HL-60/S4 (cell line): ENCODE measurements at regions not wholly inside any gene's neighbourhood (a gene's known extent, or its start where the extent isn't known, plus 50 kb on each side); places are given as distances from the start of the nearest gene placed in this dataset.
"Not testable (repeated sequence)": the region's sequence is repeated elsewhere in the genome, so short reads cannot be mapped to it uniquely, and the experiment has no call there.

ENCODE experiments used
- in situ Hi-C: fragments of 300-500 bp; cut with MboI; formaldehyde crosslinking; loops from 2 replicates; pipeline ENCODE4 v1.14.3; 2022; ENCODE audit warnings: low sequenced_read_pairs

DNA sequence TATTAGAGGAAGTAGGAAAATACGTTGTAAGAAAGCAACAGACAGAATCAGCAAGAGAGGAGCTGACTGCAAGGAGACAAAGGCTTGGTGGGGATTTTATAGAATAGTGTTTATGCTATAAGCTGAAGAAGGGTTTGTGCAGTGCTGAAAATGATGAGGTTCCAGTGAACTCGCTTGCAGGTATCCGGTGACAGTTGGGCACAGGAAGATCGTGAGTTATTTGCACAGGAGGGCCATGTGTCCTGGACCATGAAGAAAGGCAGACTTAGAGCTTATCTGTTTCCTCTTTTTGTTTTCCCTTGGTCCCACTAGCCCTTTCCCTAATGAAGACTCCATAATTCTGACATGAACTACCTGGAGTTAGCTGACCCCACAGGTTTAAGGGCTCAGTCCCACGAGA lies 61.4 kb downstream of the NXNL2 start:
- in situ Hi-C loops, result loop anchor here (10.0 kb wide), 2 partner anchors 408 to 678 kb away; no protein-coding TSS in a partner anchor

DNA sequence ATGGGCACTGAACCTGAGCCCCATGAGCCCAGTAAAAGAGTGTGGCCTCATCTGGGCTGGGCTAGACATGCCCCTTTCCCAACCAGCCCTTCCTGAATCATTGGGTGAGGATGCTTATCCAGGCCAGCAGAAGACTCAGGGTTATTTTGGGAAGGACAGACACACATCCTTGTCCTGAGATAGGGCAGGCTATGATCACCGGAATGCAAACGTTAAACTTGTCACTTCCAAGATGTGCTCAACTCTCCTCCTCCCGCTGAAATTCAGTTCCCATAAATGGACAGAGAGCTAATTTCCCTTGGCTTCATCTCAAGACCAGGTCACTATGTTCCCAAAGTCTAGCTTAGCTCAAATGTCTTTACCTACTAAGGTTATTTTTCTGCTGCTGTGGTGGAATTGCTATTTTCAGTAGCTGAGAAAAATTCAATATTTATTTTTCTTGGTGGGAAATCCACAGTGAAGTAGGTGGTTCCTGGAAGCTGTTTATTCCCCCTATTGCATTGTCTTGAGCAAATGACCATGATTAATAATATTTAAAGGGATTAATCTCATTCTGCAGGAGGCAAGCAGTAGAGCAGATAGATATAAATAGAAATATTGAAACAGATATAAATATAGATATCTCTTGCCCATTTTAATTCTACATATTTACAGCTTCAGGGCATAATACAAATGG lies 70.0 kb downstream of the NXNL2 start:
- in situ Hi-C loops, result no loop called here

DNA sequence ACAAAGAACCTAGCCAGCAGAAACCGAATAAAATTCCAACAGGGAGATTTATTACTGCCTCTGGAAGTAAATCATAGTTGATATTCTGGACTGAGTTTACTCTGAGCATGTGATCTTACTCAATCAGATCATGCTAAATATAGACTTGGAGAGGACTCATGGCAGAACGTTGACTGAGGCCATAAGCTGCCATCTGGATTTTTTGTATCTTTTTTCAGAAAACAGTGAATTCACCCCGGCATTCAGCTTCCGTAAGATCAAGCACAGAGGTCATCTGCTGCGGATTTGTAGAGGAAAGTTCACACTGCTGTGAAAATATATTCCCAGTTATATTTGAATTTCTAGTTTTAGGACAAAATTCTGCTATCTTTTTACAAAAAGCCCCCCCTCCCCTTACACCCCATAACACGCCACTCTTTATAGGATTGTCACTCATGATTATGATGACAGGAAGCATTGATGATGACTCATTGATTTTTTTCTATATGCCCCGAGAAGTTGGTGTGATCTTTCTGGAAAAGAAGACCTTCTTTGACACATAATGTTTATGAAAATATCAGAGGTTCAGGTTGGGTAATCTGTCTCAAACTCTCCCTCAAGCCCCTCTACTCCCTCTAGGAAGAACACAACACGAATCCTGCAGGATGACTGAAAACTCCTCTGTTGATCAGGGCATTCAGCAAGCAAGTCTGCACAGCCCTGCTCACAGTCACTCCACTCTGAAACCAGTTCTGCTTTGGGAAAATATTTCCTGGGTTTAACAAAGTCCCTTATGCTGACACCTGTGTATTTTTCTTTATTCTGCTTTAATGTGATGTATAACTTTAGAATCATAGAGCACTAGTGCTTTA lies 70.8 kb downstream of the NXNL2 start:
- in situ Hi-C loops, result no loop called here

DNA sequence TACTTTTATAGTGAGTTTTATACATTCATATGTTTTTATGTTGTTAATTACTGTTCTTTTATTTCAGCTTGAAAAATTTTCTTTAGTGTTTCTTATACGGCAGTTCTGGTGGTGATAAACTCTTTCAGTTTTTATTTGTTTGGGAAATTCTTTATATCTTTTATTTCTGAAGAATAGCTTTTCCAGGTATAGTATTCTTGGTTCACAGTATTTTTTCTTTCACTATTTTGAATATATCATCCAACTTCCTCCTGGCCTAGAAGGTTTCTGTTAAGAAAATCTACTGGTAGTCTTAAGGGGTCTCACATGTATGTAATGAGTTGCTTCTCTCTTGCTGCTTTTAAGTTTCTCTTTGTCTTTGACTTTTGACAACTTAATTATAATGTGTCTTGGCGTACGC lies 79.4 kb downstream of the NXNL2 start:
- in situ Hi-C loops, result no loop called here

DNA sequence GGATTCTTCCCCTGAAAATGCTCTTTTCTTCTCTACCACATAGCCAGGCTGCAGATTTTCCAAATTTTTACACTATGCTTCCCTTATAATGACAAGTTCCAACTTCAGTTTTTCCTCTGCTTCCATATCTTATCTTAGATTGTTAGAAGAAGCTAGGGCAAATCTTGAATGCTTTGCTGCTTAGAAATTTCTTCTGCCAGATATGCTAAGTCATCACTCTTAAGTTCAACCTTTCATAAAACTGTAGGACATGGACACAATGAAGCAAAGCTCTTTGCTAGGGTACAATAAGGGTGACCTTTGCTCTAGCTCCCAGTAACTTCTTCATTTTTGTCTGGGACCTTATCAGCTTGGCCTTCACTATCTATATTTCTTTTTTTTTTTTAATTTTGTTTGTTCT lies 88.7 kb downstream of the NXNL2 start:
- in situ Hi-C loops, result no loop called here

DNA sequence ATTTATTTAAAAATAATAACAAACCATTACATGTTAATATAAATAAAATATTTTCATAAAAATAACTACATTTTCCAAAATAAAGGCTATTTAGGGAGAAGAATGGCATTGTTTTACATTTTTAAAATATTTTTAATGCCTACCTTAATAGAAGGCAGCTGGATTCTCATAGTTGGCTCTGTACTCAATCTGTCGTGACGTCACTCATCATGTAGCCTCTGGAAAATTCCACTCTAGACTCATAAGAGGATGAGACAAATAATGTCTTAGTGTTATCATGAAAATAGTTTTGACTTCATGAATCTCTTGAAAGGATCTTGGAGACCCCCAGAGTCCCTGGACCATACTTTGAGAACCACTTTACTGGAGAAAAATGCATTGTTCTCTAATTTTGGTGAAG lies 93.1 kb downstream of the NXNL2 start:
- in situ Hi-C loops, result no loop called here

DNA sequence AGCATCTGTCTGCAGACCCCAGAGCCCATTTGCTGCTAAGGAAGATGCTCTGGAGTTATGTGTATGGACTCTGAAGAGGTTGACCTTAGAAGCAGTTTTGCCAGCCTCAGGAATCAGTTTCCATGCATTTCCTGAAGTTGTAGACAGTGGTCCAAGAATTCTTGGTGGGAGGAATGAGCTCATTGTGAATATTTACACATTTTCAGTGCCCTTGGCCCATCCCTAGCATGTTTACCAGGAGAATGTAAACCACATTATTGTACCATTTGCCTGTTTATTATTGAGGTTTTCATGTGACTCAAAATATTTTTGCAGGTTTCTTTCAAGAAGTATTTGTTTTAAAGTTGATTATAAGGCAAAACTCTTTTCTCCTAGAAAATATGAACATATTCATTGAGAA lies 93.8 kb downstream of the NXNL2 start:
- in situ Hi-C loops, result no loop called here

DNA sequence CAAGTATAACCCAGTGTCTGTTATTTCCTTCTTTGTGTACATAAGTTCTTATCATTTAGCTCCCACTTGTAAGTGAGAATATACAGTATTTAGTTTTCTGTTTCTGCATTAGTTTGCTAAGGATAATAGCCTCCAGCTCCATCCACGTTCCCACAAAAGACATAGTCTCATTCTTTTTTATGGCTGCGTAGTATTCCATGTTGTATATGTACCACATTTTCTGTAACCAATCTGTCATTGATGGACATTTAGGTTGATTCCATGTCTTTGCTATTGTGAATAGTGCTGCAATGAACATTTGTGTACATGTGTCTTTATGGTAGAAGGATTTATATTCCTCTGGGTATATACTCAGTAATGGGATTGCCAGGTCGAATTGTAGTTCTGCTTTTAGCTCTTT lies 95.6 kb downstream of the NXNL2 start:
- in situ Hi-C loops, result not testable (repeated sequence)

DNA sequence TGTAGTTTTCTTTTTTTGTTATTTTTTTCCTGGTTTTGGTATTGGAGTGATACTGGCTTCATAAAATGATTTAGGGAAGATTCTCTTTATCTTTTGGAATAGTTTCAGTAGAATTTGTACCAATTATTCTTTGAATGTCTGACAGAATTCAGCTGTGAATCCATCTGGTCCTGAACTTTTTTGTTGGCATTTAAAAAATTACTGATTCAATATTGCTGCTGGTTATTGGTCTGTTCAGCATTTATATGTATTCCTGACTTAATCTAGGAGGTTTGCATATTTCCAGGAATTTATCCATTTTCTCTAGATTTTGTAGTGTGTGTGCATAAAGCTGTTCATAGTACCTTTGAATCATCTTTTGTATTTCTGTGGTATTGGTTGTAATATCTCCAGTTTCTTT lies 100.2 kb downstream of the NXNL2 start:
- in situ Hi-C loops, result no loop called here

DNA sequence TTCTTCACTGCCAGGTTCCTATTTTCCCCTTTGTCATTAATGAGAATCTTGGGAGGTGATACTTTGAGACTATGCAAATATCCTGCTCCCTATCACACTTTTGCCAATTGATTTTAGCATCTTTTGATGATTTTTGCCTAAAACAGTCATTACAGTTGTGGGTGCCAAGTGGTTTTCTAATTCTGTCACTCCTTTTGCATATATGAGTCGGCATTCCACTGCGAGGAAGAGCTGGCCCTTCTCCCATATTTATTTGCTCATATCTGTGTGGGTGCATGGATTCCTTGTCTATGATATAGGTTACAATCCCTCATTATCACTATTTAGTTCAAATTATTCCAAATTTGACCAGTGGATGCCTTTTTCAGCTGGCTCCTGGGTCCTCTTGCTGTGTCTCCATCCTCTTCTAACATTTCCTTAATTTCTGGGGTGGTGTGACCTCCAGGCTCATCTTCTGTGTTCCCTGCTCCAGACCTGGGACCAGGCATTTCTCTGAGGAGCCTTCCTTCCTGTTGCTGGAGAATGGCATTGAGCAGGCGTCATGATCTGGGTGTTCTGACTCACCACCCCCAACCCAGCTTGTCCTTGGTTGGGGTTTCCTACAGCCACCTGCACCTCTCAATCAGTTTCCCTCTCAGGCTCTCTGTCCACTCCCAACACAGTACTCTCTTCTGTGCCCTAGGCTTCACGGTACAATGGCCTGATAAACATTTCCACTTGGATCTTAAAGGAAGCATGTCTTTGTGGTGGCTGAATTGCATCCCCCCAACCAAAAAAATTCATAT lies 106.7 kb downstream of the NXNL2 start:
- in situ Hi-C loops, result no loop called here

DNA sequence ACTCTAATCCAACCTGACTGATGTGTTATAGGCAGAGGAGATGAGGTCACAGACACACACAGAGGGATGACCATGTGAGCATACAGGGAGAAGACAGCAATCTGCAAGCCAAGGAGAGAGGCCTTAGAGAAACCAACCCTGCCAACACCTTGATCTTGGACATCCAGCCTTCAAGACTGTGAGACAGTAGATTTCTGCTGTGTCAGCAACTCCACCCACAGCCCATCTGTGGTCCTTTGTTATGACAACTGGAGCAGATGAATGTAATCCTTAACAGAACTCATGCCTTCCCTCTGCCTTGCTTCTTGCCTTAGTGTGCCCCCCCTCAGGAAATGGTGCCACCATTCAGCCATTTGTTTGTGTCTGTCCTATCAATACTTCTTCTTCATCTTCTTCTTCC lies 107.4 kb downstream of the NXNL2 start:
- in situ Hi-C loops, result no loop called here

DNA sequence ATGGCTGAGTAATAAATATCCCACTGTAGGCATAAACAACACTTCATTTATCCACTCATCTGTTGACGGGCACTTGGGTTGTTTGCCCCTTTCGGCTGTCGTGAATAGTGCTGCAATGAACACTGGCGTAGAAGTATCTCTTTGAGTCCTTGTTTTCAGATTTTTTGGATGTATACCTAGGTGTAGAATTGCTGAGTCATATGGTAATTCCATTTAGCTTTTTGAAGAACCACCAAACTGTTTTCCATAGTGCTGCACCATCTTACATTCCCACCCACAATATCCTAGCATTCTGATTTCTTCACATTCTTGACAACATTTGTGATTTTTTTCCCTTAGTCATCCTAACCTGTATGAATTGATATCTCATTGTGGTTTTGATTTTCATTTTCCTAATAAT lies 109.0 kb downstream of the NXNL2 start:
- in situ Hi-C loops, result no loop called here

DNA sequence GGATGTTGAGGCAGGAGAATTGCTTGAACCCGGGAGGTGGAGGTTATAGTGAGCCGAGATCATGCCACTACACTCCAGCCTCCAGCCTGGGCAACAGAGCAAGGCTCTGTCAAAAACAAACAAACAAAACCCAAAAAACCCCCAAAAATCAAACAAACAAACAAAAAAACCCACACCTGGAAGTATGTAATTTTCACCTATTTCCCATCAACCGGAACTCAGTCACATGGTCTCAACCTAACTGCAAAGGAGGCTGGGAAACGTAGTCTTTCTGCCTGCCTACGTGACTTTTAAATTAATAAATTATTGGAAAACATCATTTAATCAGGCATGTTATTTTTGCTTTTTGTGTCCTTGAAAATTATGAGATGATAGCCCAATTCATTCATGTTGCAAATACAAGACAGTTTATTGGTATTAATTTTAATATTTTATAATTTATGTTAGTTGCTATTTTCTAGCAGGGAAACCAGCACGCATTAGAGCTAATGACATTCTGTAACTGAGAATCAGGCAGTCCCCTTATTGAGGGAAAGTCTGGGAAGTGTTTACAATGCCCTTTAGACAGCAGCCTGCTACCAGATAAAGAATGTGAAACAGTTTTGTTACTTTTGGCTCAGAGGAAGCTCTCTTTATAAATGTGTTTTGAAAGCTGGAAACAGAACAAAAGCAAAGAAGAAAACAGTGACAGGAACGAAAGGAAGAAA lies 110.3 kb downstream of the NXNL2 start:
- in situ Hi-C loops, result no loop called here

DNA sequence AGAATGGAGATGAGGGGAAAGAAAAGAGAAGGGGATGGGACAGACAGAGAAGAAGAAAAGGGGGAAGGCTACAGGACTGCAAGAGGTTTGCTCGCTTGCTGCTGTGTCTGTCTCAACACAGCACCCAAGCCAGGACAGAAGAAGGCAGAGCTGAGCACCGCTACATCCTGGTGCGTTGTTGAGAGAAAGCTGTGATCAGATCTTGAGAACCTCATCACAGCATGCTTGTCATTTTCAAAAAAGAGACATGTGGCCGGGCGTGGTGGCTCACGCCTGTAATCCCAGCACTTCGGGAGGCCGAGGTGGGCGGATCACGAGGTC lies 110.9 kb downstream of the NXNL2 start:
- in situ Hi-C loops, result no loop called here

DNA sequence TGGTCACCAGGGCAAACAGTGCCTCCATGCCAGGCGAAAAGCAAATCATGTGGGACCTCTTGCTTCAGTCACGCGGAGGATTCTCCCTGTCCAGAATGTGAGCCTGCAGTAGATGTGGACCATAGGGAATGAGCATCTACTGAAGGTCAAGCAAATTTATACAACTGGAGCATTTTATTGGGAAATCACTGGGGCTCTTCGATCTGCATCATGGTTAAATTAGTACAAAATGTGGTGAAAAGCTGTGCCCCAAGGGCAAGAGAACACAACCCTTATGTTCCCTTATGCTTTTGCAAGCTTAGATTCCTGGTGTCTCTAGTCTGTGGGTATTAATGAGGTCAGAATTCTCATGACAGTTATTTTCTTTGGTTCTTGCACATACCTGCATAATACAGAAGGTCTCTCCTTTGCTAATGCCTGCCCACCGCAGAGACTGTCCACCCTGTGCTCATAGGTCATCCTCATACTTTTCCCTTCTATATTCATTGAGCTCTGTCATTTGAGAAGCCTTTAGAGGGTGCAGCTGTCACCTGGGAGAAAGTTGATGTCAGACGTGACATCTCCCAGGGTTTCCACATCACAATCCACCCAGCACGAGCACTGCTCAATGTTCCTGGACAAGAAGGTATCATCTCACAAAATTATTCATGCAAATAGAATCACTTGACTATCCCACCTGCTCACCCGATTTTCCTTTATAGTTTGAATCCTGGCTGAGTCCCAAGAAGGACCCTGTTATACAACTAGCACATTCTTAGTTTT lies 111.7 kb downstream of the NXNL2 start:
- in situ Hi-C loops, result no loop called here

DNA sequence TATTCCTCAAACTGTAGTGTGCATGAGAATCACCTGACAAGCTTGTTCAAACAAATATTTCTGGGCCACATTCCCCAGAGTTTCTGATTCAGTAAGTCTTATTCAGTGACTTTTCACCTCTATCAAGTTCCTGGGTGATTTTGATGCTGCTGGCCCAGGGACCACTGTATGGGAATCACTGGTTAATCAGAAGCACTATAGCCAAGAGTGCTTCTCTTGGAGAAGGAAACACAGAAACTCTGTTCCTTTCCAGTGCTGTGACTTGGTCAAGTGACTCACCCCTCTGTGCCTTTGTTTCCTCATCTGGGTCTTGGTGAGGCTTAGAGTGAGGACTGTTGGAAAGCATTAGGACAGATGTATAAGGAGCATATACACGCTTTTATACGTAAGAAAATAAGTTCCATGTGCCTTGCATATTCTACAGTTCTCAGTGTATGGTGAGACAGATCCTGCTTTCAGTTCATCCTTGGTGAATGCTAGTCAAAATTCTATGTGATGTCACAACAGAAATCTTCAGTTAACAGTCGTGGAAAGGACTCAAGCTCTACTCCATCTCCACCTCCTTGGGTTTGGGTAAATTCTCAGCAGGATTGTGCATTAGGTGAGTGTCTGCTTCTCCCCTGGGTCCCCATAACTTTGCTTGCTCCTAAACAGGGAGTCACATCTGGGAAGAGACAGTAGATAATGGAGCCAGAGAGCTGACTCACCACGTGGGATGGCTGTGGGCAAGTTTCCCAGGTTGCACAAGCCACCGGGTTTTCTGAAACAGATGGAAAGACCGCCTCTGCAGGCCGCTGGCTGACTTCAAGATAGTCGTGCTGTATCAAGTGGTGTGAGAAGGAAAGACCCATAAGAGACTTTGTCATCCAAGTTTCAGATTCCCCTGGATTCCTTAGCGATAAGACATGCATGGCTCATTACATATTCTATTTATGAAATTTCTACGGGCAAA lies 117.0 kb downstream of the NXNL2 start:
- in situ Hi-C loops, result no loop called here

DNA sequence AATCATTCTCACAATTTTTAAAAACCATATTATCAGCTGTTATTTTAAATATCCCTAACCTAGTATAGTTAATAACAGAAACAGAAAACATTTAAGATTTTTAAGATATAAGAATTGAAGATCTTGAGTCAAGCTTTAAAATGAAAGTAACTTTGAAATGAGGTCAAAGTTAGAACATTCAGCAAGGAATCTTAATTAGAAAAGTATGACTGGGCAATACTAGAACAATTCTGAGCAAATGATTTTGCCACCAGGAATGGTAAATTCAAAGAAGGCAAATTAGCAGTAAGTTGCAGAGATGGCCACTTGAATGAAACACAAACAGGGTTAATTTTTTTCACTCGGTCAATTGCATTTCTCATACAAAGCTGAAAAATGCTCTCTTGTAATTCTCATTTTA lies 117.9 kb downstream of the NXNL2 start:
- in situ Hi-C loops, result no loop called here

DNA sequence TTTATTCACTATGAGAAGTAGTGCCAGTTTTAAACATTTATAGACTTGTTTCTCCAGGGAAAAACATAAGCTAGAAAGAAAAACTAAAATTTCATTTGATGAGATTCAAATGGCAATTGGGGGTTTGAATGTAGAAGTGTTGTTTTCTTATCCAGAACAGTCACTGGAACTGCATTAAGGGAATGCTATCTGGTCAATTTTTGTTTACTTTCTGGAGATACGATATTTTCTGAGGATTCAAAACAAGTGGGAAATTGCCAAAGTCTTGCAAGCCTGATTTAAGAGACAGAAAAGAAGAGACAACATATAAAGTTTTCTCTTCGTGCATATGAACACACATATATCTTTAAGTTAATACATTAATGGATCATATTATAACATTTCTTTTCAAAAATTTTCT lies 118.4 kb downstream of the NXNL2 start:
- in situ Hi-C loops, result no loop called here

DNA sequence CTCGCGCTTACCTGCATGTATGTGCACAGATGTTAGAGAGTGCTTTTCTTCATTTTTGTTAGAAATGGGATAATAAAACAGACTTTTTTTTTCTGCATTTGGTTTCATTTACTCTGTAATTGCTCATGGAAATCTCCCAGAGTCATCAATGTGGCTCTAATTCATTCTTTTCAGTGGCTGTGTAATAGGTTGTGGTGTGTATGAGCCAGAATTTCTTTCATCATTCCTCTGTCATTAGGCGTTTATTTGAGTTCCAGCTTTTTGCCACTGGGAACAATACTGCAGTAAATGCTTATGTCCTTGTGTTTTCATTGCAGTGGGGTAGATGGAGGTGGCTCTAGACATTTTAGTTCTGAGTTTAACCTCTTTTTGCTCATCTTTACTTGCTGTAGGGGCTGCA lies 118.9 kb downstream of the NXNL2 start:
- in situ Hi-C loops, result no loop called here
